PC-9 (cell line): ENCODE measurements at regions not wholly inside any gene's neighbourhood (a gene's known extent, or its start where the extent isn't known, plus 50 kb on each side); places are given as distances from the start of the nearest gene placed in this dataset.

Experiments
- BruUV-seq: library from RNA; stranded (reverse); fragments of 400-500 nt; replicated peaks from 2 replicates; lab custom pipeline; 2021; lab: Mats Ljungman, UMichigan
- CTCF ChIA-PET: fragments of 300-600 bp; sonication (Branson Sonifier 250); formaldehyde crosslinking; loops from one replicate; lab custom pipeline; 2022; ENCODE audit warnings: antibody characterized with exemption; lab: Charles Lee
- POLR2A ChIA-PET: fragments of 300-600 bp; sonication (Branson Sonifier 250); formaldehyde crosslinking; loops from one replicate; lab custom pipeline; 2022; ENCODE audit warnings: antibody characterized with exemption; ENCODE audit not compliant: unreplicated experiment; lab: Charles Lee
- DNase-seq, 2 experiments: peaks; one replicate each; pipeline versions ENCODE4 v3.0.0 to v3.0.0-alpha.2; 2015 to 2022; ENCODE audit warnings: mixed read lengths in 1 of 2
- H2AFZ ChIP-seq: fragments of 200-600 bp; sonication (generic); 2 replicates; pipeline ENCODE4 v1.8.1; 2017; ENCODE audit warnings: antibody characterized with exemption
- H3F3A ChIP-seq: fragments of 200-600 bp; sonication (generic); 2 replicates; pipeline ENCODE4 v1.8.1; 2017; ENCODE audit warnings: antibody characterized with exemption, mild to moderate bottlenecking, low read depth; ENCODE audit not compliant: insufficient read depth
- H3K27ac ChIP-seq: fragments of 200-600 bp; sonication (generic); 2 replicates; pipeline ENCODE4 v1.6.1; 2016; ENCODE audit warnings: mixed run types
- H3K27me3 ChIP-seq: fragments of 200-600 bp; sonication (generic); 2 replicates; pipeline ENCODE4 v1.6.1; 2016; ENCODE audit warnings: low read depth, mixed run types; ENCODE audit not compliant: insufficient read depth
- H3K36me3 ChIP-seq: fragments of 200-600 bp; sonication (generic); 2 replicates; pipeline ENCODE4 v1.6.1; 2016; ENCODE audit warnings: low read depth, mixed run types
- H3K4me1 ChIP-seq: fragments of 200-600 bp; sonication (generic); replicated peaks from 2 replicates; pipeline ENCODE4 v1.6.1; 2016; ENCODE audit warnings: mixed run types; ENCODE audit not compliant: insufficient read depth
- H3K4me2 ChIP-seq: fragments of 200-600 bp; sonication (generic); 2 replicates; pipeline ENCODE4 v1.6.1; 2017; ENCODE audit warnings: mixed run types
- H3K4me3 ChIP-seq: fragments of 200-600 bp; sonication (generic); 2 replicates; pipeline ENCODE4 v1.6.1; 2016; ENCODE audit warnings: mixed run types
- H3K79me2 ChIP-seq: fragments of 200-600 bp; sonication (generic); 2 replicates; pipeline ENCODE4 v1.6.1; 2017; ENCODE audit warnings: low read depth, mixed run types
- H3K9me2 ChIP-seq: fragments of 200-600 bp; sonication (generic); 2 replicates; pipeline ENCODE4 v1.8.1; 2017; ENCODE audit warnings: mild to moderate bottlenecking; ENCODE audit not compliant: insufficient read depth
- H3K9me3 ChIP-seq: fragments of 200-600 bp; sonication (generic); 2 replicates; pipeline ENCODE4 v1.8.1; 2016; ENCODE audit warnings: low read depth; ENCODE audit not compliant: insufficient read depth
- H4K20me1 ChIP-seq: fragments of 200-600 bp; sonication (generic); 2 replicates; pipeline ENCODE4 v1.8.1; 2017; ENCODE audit not compliant: insufficient read depth
- CTCF ChIP-seq: fragments of 200-600 bp; sonication (generic); conservative IDR thresholded peaks from 2 replicates; pipeline ENCODE4 v1.6.1; 2017; ENCODE audit warnings: mixed run types, antibody characterized with exemption, mild to moderate bottlenecking, moderate library complexity
- EZH2 ChIP-seq: fragments of 200-600 bp; sonication (generic); IDR thresholded peaks from 2 replicates; pipeline ENCODE4 v1.8.0; 2017; ENCODE audit warnings: antibody characterized with exemption, low read depth
- intact Hi-C: fragments of 100-400 bp; cut with micrococcal nuclease; formaldehyde crosslinking; loops from one replicate; pipeline ENCODE4 v1.10.0; 2022; ENCODE audit not compliant: unreplicated experiment

- no peak for DNase-seq
- no peaks in the 10 kb centered on the region for H3F3A ChIP-seq
- ChIA-PET POLR2A (no interaction called here), CTCF (no interaction called here)
- no peaks in the 10 kb centered on the region for H3K9me2 ChIP-seq
- no TSS peak for BruUV-seq
- no peak overlapping the region for H3K4me3 ChIP-seq
- no peaks in the 10 kb centered on the region for H3K9me3 ChIP-seq
- no peak overlapping the region for H3K4me2 ChIP-seq
- TF ChIP-seq CTCF (no peak), EZH2 (no peak)
- H3K27me3 ChIP-seq: peaks cover 36% of the 10 kb centered on the region
- no peak overlapping the region for H3K27ac ChIP-seq
- intact Hi-C loops: no loop called here
- no peaks in the 10 kb centered on the region for H3K79me2 ChIP-seq
- no peaks in the 10 kb centered on the region for H3K36me3 ChIP-seq
- H3K4me1 ChIP-seq: no peaks in the 10 kb centered on the region
- no peak overlapping the region for H2AFZ ChIP-seq
- no peaks in the 10 kb centered on the region for H4K20me1 ChIP-seq
Observed at GRCh38 chr16:66196770-66197169, 169.7 kb upstream of the CDH5 start.

GRCh38 chr16:66194866-66195265, 171.6 kb upstream of the CDH5 start:
- intact Hi-C loops: no loop called here
- Histone ChIP-seq H3K9me2 (no peaks in the 10 kb centered on the region), H2AFZ (no peak overlapping the region), H3K27me3 (peaks cover 24% of the 10 kb centered on the region), H4K20me1 (no peaks in the 10 kb centered on the region), H3K27ac (no peak overlapping the region), H3K9me3 (no peaks in the 10 kb centered on the region), H3K36me3 (no peaks in the 10 kb centered on the region), H3K4me2 (no peak overlapping the region), H3K4me3 (no peak overlapping the region), H3F3A (no peaks in the 10 kb centered on the region), H3K4me1 (no peaks in the 10 kb centered on the region), H3K79me2 (no peaks in the 10 kb centered on the region)
- ChIA-PET POLR2A (interaction anchor here (0.5 to 0.6 kb wide), 2 partner anchors 67 to 1163 kb away, joined by 4 to 7 read pairs; no protein-coding TSS in a partner anchor), CTCF (no interaction called here)
- no peak for DNase-seq
- BruUV-seq: no TSS peak
- TF ChIP-seq CTCF (no peak), EZH2 (no peak)

- Histone ChIP-seq H3K4me3 (no peak overlapping the region), H3K36me3 (no peaks in the 10 kb centered on the region), H3K27me3 (peaks cover 30% of the 10 kb centered on the region), H3K4me1 (no peaks in the 10 kb centered on the region), H3K9me3 (no peaks in the 10 kb centered on the region), H4K20me1 (no peaks in the 10 kb centered on the region), H3K27ac (no peak overlapping the region), H3K9me2 (no peaks in the 10 kb centered on the region), H3K4me2 (no peak overlapping the region), H3K79me2 (no peaks in the 10 kb centered on the region), H2AFZ (no peak overlapping the region), H3F3A (no peaks in the 10 kb centered on the region)
- DNase-seq: no peak
- TF ChIP-seq EZH2 (no peak), CTCF (no peak)
- intact Hi-C loops: no loop called here
- BruUV-seq: no TSS peak
- ChIA-PET CTCF (no interaction called here), POLR2A (no interaction called here)
Observed at GRCh38 chr16:66193543-66194229, 172.8 kb upstream of the CDH5 start.
